ENCODE measurements at regions not wholly inside any gene's neighbourhood (a gene's known extent, or its start where the extent isn't known, plus 50 kb on each side); places are given as distances from the start of the nearest gene placed in this dataset.

DNA sequence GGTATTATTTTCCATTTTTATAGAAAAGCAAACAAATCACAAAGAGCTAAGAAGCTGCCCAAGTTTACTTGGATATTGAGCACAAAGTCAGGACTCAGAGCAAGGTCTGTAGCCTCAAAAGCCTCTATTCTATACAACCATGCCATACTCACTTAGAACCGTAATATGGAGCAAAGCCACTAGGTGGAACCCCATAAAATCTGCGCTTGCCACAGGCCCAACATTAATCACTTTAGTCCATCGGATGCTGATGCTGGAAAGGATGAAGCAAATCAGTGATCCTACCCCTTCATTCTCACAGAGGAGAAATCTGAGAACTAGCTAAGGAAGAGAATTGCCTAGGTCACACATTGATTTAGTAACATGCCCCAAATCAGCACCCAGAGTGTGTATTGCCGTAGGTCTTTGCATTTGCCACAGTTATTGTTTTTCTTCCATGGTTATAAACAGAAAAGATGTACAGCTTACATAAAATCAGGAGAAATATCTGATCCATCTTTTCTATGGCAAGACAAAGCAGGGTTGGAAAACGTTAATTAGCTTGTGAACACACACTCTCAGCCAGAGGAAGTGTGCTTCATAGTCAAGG lies 56.7 kb upstream of the RAB38 start:
- DNase-seq: peak; percentile 24

DNA sequence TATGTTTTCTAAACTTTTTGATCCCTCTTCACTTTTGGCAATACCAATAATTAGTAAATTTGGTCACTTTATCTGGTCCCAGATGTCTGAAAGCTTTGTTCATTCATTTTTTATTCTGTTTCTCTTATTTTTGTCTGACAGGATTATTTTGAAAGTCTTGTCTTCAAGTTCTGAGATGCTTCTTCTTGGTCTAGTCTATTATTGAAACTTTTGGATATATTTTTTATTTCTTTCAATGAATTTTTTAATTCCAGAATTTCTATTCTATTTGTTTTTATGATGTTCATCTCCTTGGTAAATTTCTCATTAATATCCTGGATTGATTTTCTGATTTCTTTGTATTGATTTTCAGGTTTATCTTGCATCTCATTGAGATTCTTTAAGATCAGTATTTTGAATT lies 54.1 kb upstream of the RAB38 start:
- no peak for DNase-seq
